ENCODE measurements at regions not wholly inside any gene's neighbourhood (a gene's known extent, or its start where the extent isn't known, plus 50 kb on each side); places are given as distances from the start of the nearest gene placed in this dataset.
A peak's percentile ranks its signal among the peaks of the same experiment; 100 is the strongest.

DNA sequence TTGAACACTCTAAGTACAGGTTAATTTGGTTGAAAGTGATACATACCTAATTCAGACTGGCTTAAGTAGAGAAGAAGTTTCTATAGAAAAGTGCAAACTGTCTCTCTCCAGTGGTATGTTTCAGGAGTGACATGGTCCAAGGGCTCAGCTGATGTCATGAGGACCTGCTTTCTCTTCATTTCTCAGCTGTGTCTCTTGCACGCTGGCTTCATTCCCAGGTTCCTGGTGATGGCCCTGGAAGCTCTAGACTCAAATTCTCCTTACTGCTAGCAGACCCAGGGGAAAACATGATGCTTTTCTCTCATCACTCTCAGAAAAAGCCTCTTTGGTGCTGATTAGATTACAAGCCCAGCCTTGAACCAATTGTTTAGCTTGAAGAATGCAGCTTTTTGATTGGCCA lies 211.9 kb upstream of the CLINT1 start:
- no peak for DNase-seq
- 66 to 67% methylated on average over 1 of the region's 1 CpG for WGBS, 2 donors
- Histone ChIP-seq H3K4me1 (peaks cover 20% of the 10 kb centered on the region), H3K27me3 (no peaks in the 10 kb centered on the region), H3K9me3 (no peaks in the 10 kb centered on the region), H3K27ac (no peak overlapping the region), H3K4me3 (no peak overlapping the region), H3K36me3 (ENCODE audit: low read depth, missing control alignments) (no peaks in the 10 kb centered on the region)
- intact Hi-C loops (cut with DNase I; ENCODE audit: low total_unique reads): loop anchor here (10.0 kb wide), 1 partner anchor 1034 kb away; no protein-coding TSS in a partner anchor
- TF ChIP-seq, protein P1, sequence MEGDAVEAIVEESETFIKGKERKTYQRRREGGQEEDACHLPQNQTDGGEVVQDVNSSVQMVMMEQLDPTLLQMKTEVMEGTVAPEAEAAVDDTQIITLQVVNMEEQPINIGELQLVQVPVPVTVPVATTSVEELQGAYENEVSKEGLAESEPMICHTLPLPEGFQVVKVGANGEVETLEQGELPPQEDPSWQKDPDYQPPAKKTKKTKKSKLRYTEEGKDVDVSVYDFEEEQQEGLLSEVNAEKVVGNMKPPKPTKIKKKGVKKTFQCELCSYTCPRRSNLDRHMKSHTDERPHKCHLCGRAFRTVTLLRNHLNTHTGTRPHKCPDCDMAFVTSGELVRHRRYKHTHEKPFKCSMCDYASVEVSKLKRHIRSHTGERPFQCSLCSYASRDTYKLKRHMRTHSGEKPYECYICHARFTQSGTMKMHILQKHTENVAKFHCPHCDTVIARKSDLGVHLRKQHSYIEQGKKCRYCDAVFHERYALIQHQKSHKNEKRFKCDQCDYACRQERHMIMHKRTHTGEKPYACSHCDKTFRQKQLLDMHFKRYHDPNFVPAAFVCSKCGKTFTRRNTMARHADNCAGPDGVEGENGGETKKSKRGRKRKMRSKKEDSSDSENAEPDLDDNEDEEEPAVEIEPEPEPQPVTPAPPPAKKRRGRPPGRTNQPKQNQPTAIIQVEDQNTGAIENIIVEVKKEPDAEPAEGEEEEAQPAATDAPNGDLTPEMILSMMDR (IDR thresholded peaks at IDR 0.05): no peak
- no peak for TF ChIP-seq POLR2A (IDR thresholded peaks at IDR 0.05)

DNA sequence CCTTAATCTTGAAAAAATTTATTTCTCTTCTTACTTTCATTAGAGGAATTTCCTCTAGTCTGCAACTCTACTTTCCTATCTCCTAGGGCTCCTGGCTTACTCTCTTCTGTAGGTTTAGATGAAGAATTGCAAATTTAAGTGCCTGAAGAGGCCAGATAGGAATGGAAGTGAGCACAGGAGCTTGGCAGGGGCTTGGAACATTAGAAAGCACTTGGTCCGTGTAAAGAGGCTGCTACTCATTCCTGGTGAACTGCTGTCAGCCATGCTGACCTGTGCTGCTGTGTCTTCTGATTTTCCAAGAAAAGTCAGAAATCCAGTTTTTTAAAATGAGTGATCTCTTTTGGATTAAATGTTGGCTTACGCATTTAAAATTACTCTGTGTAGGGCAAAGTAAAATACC lies 210.9 kb upstream of the CLINT1 start:
- WGBS, 2 donors: 70 to 78% methylated on average over 2 of the region's 2 CpGs
- H3K9me3 ChIP-seq: no peaks in the 10 kb centered on the region
- no peaks in the 10 kb centered on the region for H3K36me3 ChIP-seq (ENCODE audit: low read depth, missing control alignments)
- H3K4me1 ChIP-seq: peaks cover 13% of the 10 kb centered on the region
- intact Hi-C loops (cut with DNase I; ENCODE audit: low total_unique reads): loop anchor here (10.0 kb wide), 1 partner anchor 1035 kb away; no protein-coding TSS in a partner anchor
- H3K27me3 ChIP-seq: no peaks in the 10 kb centered on the region
- DNase-seq: no peak
- TF ChIP-seq, protein P1 (IDR thresholded peaks at IDR 0.05): no peak
- TF ChIP-seq POLR2A (IDR thresholded peaks at IDR 0.05): no peak
- H3K27ac ChIP-seq: peak overlapping the region; percentile 29 to 55
- H3K4me3 ChIP-seq: no peak overlapping the region

DNA sequence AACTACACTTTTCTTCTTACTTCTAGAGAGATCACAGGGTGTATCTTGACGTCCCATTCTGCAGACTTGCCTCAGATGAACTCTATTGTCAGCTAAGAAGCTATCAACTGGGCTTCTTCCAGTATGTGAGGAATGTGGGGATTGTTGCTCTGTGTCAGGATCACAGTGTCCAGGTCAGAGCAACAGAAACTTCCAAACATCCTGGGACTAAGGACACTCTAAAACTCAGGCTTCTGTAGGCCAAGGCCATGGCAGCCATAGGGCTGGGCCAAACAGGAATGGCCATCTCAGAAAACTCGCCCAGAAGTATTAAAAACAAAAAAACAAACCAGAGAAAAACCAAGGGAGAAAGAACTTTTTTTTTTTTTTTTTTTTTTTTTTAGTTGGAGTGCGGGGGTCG lies 210.0 kb upstream of the CLINT1 start:
- H3K27me3 ChIP-seq: no peaks in the 10 kb centered on the region
- H3K36me3 ChIP-seq (ENCODE audit: low read depth, missing control alignments): no peaks in the 10 kb centered on the region
- intact Hi-C loops (cut with DNase I; ENCODE audit: low total_unique reads): no loop called here
- no peak for TF ChIP-seq POLR2A (IDR thresholded peaks at IDR 0.05)
- TF ChIP-seq, protein P1 (IDR thresholded peaks at IDR 0.05): no peak
- peaks cover 12% of the 10 kb centered on the region for H3K4me1 ChIP-seq
- DNase-seq: peak; percentile 60
- H3K4me3 ChIP-seq: no peak overlapping the region
- H3K27ac ChIP-seq: peak overlapping the region; percentile 9 to 64
- H3K9me3 ChIP-seq: no peaks in the 10 kb centered on the region
- WGBS, 2 donors: 30 to 57% methylated on average over 4 of the region's 4 CpGs

DNA sequence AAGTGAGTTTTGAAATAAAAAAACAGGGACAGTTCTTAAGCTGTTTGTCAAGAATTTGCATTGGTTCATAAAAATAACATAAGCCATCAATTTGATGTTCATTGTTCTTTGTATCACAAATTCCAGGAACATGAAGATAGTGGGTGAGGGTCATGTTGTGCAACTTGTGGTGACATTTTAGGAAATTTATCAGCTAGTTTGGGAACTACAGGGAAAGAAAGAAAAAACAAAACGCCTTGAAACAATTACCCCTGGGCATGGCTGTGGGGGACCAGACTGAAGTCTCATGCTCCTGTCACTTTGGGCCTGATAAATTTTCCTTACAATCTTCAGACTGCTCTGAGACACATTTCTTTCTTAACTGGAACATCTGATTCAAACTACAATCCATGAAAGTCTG lies 207.1 kb upstream of the CLINT1 start:
- Histone ChIP-seq H3K27me3 (no peaks in the 10 kb centered on the region), H3K4me1 (peaks cover 12% of the 10 kb centered on the region), H3K27ac (no peak overlapping the region), H3K36me3 (ENCODE audit: low read depth, missing control alignments) (no peaks in the 10 kb centered on the region), H3K4me3 (no peak overlapping the region), H3K9me3 (no peaks in the 10 kb centered on the region)
- no peak for DNase-seq
- 0 to 15% methylated on average over 1 of the region's 1 CpG for WGBS, 2 donors
- TF ChIP-seq POLR2A (IDR thresholded peaks at IDR 0.05): no peak
- TF ChIP-seq, protein P1 (IDR thresholded peaks at IDR 0.05): no peak
- intact Hi-C loops (cut with DNase I; ENCODE audit: low total_unique reads): no loop called here

DNA sequence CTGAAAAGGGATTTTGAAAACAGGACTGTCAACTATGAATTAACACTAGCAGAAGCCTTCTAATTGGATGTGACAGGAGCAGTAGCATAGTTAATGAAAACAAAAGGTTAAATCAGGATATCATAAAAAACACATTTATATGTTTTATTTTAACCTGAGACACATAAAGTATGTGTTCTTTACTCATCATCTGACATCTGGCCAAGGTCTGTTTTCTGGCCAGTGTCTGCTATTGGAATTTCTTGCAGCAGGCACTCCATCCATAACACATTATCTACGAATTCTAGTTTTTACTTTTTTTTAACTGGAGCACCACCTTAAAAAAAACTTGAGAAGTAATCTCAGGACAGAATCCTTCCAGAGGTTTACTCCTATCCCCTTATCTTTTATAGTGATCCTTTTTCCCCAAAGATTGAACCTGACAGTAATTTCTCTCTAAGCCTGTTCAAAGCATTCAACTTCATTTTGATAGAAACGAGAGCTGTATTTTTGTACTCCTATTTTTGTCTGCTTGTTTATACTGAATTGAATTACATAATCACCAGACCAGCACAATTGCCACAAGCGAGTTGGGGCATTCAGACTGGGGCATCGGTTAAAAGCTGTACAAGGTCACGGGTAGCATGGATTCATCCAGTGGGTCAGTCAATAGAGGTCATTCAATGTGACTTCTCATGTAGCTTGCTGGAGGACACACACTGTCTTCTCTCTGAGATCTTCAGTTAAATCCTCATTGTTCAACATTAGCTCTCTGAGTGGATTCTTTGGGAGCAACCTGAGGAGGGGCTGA lies 205.6 kb upstream of the CLINT1 start:
- Histone ChIP-seq H3K4me3 (no peak overlapping the region), H3K36me3 (ENCODE audit: low read depth, missing control alignments) (no peaks in the 10 kb centered on the region), H3K27ac (no peak overlapping the region), H3K27me3 (no peaks in the 10 kb centered on the region), H3K9me3 (no peaks in the 10 kb centered on the region), H3K4me1 (peaks cover 3% of the 10 kb centered on the region)
- TF ChIP-seq, protein P1 (IDR thresholded peaks at IDR 0.05): no peak
- no peak for TF ChIP-seq POLR2A (IDR thresholded peaks at IDR 0.05)
- intact Hi-C loops (cut with DNase I; ENCODE audit: low total_unique reads): no loop called here
- 42 to 51% methylated on average over 5 of the region's 5 CpGs for WGBS, 2 donors
- DNase-seq: no peak
